Thyroid gland (tissue), 4 donors: ENCODE measurements at regions not wholly inside any gene's neighbourhood (a gene's known extent, or its start where the extent isn't known, plus 50 kb on each side); places are given as distances from the start of the nearest gene placed in this dataset.

Experiments
- POLR2A ChIP-seq, 2 donors: fragments of 450-650 bp; IDR thresholded peaks; one replicate each; pipeline ENCODE4 v1.6.1; 2017; ENCODE audit warnings: antibody characterized with exemption in 2 of 2, mild to moderate bottlenecking in 2 of 2, moderate library complexity in 1 of 2
- TF ChIP-seq, protein P1 (sequence below), 6 experiments: fragments of 200-600 bp in 3 of 6; fragments of 450-650 bp in 3 of 6; sonication (generic) in 3 of 6; IDR thresholded peaks; one replicate each; pipeline ENCODE4 v1.5.1; 2016 to 2019; ENCODE audit warnings: antibody characterized with exemption in 6 of 6, mild to moderate bottlenecking in 2 of 6, inconsistent platforms in 1 of 6, moderate library complexity in 1 of 6

DNA sequence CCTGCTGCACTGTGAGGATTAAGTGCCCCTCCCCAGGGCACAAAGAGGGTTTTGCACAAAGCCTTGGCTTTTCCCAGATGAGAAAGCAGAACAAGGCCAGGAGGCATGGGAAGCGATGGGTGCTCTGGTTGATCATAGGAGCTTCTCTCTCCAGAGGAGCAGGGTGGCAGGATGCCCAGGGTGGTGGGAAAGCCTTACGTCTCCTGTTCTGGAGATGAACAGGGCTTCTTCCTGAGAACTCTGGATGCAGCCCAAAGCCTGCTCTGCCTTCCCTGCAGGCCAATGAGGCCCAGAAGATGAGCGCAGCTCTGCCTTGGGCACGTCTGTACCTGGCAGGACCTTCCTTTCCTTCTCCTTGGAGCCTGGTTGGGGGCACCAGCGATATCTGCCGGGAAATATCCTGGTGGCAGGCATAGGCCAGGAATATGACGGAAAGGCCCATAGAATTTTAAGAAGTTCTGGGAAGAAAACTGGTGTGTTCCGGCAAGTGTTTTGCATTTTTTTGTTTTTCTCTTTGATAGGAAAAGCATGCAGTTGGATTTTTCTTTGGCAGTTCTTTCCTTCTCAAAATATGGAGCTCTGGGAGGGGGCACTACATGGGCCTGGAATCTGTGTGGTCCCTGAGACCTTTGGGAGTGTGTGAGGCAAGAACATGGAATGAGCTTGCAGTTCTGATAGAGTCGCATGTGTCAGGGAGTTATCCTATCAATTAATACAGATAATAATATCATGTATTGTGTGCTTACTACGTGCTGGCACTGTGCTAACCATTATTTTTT lies 253.2 kb upstream of the KLF4 start:
- TF ChIP-seq, protein P1, sequence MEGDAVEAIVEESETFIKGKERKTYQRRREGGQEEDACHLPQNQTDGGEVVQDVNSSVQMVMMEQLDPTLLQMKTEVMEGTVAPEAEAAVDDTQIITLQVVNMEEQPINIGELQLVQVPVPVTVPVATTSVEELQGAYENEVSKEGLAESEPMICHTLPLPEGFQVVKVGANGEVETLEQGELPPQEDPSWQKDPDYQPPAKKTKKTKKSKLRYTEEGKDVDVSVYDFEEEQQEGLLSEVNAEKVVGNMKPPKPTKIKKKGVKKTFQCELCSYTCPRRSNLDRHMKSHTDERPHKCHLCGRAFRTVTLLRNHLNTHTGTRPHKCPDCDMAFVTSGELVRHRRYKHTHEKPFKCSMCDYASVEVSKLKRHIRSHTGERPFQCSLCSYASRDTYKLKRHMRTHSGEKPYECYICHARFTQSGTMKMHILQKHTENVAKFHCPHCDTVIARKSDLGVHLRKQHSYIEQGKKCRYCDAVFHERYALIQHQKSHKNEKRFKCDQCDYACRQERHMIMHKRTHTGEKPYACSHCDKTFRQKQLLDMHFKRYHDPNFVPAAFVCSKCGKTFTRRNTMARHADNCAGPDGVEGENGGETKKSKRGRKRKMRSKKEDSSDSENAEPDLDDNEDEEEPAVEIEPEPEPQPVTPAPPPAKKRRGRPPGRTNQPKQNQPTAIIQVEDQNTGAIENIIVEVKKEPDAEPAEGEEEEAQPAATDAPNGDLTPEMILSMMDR (IDR thresholded peaks at IDR 0.05), result no peak
- no peak for TF ChIP-seq POLR2A (IDR thresholded peaks at IDR 0.05)
